GM12878 (cell line): ENCODE measurements at regions not wholly inside any gene's neighbourhood (a gene's known extent, or its start where the extent isn't known, plus 50 kb on each side); places are given as distances from the start of the nearest gene placed in this dataset.

ENCODE experiments used
- ATF3 ChIP-seq: IDR thresholded peaks from 2 replicates; pipeline ENCODE4 v1.6.1; 2011; ENCODE audit warnings: low read depth, mild to moderate bottlenecking, low read length, moderate library complexity, borderline replicate concordance; ENCODE audit errors: extremely low read depth
- BRCA1 ChIP-seq: IDR thresholded peaks from 2 replicates; pipeline ENCODE4 v1.6.1; 2011; ENCODE audit warnings: low read depth, low read length, improper control_type of control experiment
- CBX5 ChIP-seq: sonication (generic); IDR thresholded peaks from 2 replicates; pipeline ENCODE4 v1.6.1; 2016; ENCODE audit warnings: low read depth, moderate library complexity, mild to moderate bottlenecking, inconsistent platforms
- CHD2 ChIP-seq: IDR thresholded peaks from 2 replicates; pipeline ENCODE4 v1.6.1; 2011; ENCODE audit warnings: low read depth, low read length, improper control_type of control experiment, borderline replicate concordance
- EGR1 ChIP-seq, 2 experiments: IDR thresholded peaks; 1 replicate in 1 of 2; 2 replicates in 1 of 2; pipeline ENCODE4 v1.6.1; 2011 to 2012; ENCODE audit warnings: low read depth in 2 of 2, low read length in 2 of 2, borderline replicate concordance in 1 of 2, mild to moderate bottlenecking in 1 of 2, moderate library complexity in 1 of 2
- EP300 ChIP-seq, 2 experiments: fragments of 150-350 bp in 1 of 2; IDR thresholded peaks; 2 replicates each; pipeline ENCODE4 v1.6.1; 2011 to 2012; ENCODE audit warnings: low read depth in 2 of 2, low read length in 2 of 2, borderline replicate concordance in 1 of 2, improper control_type of control experiment in 1 of 2, inconsistent platforms in 1 of 2; ENCODE audit not compliant: control insufficient read depth in 1 of 2
- JUND ChIP-seq: IDR thresholded peaks from 2 replicates; pipeline ENCODE4 v1.6.1; 2012; ENCODE audit warnings: low read depth, mild to moderate bottlenecking, low read length, improper control_type of control experiment, moderate library complexity
- TF ChIP-seq, protein P1 (sequence below), 3 experiments: IDR thresholded peaks in 2 of 3; conservative IDR thresholded peaks in 1 of 3; 2 replicates each; pipeline ENCODE4 v1.5.1; 2011; ENCODE audit warnings: low read depth in 3 of 3, low read length in 3 of 3, mild to moderate bottlenecking in 3 of 3, control low read depth in 2 of 3, moderate library complexity in 2 of 3, inconsistent platforms in 1 of 3, mixed read lengths in 1 of 3; ENCODE audit not compliant: control insufficient read depth in 2 of 3, insufficient read depth in 1 of 3; ENCODE audit errors: extremely low read depth in 1 of 3
- TF ChIP-seq, protein P2 (sequence below): IDR thresholded peaks from 2 replicates; pipeline ENCODE4 v1.6.1; 2011; ENCODE audit warnings: borderline replicate concordance, low read depth, mild to moderate bottlenecking, moderate library complexity, low read length; ENCODE audit not compliant: insufficient read depth, poor library complexity, severe bottlenecking

- TF ChIP-seq EGR1 (IDR thresholded peaks at IDR 0.05; ENCODE audit: borderline replicate concordance in 1 of 2, low read depth in 2 of 2, low read length in 2 of 2) (no peak), ATF3 (no peak), CHD2 (no peak), CBX5 (no peak), BRCA1 (no peak), JUND (no peak), EP300 (IDR thresholded peaks at IDR 0.05; ENCODE audit: borderline replicate concordance in 1 of 2, control insufficient read depth in 1 of 2, low read depth in 2 of 2, low read length in 2 of 2) (no peak)
- TF ChIP-seq, protein P1, sequence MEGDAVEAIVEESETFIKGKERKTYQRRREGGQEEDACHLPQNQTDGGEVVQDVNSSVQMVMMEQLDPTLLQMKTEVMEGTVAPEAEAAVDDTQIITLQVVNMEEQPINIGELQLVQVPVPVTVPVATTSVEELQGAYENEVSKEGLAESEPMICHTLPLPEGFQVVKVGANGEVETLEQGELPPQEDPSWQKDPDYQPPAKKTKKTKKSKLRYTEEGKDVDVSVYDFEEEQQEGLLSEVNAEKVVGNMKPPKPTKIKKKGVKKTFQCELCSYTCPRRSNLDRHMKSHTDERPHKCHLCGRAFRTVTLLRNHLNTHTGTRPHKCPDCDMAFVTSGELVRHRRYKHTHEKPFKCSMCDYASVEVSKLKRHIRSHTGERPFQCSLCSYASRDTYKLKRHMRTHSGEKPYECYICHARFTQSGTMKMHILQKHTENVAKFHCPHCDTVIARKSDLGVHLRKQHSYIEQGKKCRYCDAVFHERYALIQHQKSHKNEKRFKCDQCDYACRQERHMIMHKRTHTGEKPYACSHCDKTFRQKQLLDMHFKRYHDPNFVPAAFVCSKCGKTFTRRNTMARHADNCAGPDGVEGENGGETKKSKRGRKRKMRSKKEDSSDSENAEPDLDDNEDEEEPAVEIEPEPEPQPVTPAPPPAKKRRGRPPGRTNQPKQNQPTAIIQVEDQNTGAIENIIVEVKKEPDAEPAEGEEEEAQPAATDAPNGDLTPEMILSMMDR (IDR thresholded peaks at IDR 0.05 in 2 of 3, conservative IDR thresholded peaks at IDR 0.05 in 1 of 3; ENCODE audit: control insufficient read depth in 2 of 3, extremely low read depth in 1 of 3, insufficient read depth in 1 of 3, low read depth in 3 of 3, low read length in 3 of 3), result no peak
- TF ChIP-seq, protein P2, sequence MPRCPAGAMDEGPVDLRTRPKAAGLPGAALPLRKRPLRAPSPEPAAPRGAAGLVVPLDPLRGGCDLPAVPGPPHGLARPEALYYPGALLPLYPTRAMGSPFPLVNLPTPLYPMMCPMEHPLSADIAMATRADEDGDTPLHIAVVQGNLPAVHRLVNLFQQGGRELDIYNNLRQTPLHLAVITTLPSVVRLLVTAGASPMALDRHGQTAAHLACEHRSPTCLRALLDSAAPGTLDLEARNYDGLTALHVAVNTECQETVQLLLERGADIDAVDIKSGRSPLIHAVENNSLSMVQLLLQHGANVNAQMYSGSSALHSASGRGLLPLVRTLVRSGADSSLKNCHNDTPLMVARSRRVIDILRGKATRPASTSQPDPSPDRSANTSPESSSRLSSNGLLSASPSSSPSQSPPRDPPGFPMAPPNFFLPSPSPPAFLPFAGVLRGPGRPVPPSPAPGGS, result no peak
Measured at GRCh38 chr1:214739621-214740238, 136.7 kb downstream of the CENPF start.
